NCI-H446 (cell line): ENCODE measurements at regions not wholly inside any gene's neighbourhood (a gene's known extent, or its start where the extent isn't known, plus 50 kb on each side); places are given as distances from the start of the nearest gene placed in this dataset.
"Not testable (repeated sequence)": the region's sequence is repeated elsewhere in the genome, so short reads cannot be mapped to it uniquely, and the experiment has no call there.

Experiments used
- DNase-seq, 2 experiments: peaks; one replicate each; lab custom pipeline; 2025; lab: John Stamatoyannopoulos, UW

DNA sequence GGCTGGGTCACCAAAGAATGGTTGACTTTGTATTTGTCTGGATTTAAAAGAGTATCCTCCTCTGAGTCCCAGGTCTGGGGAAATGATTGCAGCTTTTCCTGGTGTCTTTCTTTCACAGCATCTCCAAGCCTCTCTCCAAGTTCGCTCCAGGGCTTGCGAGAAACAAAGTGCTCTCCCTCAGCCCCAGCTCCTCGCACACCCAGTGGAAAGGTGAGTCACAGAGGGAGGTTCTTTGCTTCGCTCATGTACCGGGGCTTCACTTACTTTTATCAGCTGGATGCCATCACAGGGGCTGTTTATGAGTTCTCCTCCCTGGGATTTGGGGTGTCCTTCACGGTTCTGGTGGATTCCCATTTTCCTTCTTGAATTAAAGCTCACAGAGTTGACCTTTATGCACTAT lies 252.2 kb upstream of the PLPP4 start:
- no peak for DNase-seq

DNA sequence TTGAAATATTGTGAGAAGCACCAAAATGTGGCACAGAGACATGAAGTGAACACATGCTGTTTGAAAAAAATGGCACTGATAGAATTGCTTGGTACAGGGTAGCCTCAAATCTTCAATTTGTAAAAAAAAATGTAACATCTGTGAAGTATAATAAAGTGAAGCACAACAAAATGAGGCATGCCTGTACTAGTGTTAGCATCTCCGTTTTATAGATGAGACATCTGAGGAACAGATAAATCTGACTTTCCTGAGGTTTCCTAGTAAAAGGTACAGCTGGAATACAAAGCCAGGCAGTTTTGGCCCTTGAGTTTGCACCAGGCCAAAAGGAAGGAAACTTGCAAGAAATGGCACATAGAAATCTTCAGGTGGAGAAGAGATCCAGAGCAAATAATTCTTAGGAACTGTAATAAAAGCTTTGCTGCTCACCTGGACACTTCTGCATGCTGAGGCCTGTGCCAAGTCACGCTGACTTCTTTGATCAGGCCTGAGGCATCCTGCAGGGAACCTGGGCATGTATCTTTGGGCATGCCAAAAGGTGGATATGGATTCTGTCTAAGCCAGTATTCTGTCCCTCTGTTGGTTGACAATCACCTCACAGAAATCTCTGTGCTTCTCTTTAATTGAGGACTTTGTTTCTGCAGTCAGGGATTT lies 251.5 kb upstream of the PLPP4 start:
- no peak for DNase-seq

DNA sequence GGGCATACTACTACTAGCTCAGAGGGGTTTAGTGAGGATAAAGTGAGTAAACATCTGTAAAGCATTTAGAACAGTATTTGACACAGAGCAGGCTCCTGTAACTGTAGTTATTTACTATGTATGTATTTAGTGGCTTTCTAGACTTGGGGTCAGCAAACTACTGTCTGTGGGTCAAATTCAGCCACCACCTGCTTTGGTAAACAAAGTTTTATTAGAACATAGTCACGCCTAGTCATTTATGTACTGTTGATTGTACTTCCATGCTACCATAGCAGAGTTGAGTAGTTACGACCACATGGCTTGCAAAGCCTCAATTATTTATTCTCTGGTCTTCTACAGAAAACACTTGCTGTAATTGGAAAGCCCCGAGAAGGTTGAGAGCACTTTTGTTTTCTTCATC lies 248.5 kb upstream of the PLPP4 start:
- no peak for DNase-seq

DNA sequence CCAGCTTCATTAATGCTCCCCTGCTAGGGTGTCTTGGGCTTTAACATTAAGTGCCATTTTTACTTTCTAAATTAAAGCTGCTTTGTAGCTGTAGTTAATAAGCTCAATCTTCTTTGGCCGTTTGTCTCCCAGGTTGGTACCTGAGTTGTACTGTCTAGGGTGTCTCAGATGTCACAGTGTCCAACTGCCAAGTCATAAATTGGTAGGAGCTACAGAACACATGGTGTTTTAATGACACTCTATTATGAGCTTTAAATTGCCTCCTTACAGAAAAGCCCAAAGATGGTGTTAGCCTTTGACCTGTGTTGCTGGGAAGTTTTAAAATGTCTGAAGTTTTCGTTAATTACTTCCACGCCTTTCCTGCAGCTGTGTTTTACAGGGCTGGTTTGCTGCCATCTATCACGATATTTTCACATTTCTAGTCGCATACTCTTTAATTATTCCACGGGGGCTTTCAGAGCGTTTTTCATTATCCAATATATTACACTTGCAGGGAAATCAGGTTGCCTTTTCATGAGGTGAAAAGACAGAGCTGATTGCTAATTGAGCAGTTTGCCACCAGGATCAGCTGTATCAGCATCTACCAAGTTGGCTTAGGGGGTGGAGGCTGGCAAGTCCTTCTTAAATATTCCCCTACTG lies 247.8 kb upstream of the PLPP4 start:
- no peak for DNase-seq

DNA sequence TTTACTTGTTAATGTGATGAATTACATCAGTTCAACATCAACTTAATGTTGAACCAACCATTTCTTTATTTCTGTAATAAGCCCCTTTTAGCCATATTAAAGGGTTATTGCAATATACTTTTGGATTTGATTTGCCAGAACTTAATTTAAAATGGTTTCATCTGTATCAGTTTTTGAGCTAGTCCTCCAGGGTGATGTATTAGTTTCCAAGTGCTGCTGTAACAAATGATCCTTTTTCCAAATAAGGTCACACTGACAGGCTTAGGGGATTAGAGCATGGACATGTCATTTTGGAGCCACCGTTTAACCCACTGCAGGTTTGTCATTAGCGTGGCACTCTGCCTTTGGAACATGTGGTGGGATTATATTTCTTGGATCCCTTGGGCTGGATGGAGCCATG lies 244.8 kb upstream of the PLPP4 start:
- no peak for DNase-seq

DNA sequence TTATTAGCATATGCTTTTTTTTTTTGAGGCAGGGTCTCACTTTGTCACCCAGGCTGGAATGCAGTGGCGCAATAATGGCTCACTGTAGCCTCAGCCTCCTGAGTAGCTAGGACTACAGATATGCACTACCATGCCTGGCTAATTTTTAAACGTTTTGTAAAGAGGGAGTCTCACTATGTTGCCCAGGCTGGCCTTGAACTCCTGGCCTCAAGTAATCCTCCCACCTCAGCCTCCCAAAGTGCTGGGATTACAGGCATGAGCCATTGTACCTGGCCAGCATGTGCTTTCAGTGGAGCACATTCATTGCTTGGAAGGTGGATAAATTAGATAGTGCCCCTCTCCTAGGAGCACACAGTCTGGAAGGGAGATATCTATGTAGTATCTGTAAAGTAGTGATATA lies 243.7 kb upstream of the PLPP4 start:
- not testable (repeated sequence) for DNase-seq

DNA sequence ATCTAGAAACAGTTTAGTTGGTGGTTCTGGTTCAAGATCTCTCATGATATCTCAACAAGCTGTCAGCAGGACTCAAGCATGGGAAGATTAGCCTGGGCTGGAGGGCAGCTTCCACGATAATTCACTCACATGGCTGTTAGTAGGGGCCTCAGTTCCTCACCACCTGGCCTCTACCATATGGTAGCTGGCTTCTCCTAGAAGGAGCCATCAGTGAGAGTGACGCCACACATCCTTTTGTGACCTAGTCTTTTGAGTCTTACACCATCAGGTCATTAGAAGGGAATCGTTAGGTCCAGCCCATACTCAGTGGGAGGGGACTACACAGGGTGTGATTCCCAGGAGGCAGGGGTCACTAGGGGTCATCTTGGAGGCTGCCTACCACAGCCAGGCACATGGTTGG lies 239.3 kb upstream of the PLPP4 start:
- DNase-seq, result no peak

DNA sequence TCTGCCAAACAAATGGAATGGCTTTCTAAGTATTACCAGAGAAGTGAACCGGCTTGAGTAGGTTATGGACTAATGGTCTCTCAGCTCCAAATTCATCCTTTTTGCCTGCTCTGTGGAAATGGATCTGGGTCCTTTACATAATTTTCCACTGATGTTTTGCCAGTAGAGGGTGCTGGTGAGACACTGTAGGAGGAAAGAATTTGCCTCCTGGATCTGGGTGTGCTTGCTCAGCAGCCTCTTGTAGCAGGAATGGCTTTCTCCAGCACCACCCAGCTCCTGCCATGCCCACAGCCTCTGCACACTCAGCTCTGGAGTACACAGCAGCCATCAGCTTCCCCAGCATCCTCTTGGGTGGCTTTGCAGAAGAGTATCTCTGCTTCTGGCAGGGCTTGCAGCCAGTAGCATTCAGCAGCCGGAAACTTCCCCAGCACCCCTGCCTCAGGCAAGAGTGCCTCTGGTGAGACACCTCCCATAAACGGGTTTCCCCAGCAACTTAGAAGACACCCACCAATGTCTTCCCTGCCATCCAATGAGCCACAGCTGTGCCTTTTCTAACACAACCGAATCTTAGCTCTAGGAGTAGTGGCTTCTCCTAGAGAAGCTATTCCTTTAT lies 235.0 kb upstream of the PLPP4 start:
- peak; percentile 40 to 75 for DNase-seq

DNA sequence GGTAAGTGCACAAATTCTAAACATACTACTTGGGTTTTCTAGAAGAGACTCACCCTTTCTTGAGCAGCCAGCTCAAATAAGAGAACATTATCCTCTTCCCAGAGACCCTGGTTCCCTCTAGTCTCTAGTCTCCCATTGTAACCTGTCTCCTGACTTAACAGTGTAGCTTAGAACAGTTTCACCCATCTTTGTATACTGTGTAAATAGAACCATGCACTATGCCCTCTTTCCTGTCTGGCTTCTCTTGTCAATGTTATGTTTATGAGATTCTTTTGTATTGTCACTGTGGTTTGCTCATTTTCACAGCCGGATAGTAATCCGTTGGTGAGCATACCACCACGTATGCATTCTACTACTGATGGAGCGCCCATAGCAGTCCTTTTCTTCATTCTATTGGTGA lies 227.4 kb upstream of the PLPP4 start:
- no peak for DNase-seq

DNA sequence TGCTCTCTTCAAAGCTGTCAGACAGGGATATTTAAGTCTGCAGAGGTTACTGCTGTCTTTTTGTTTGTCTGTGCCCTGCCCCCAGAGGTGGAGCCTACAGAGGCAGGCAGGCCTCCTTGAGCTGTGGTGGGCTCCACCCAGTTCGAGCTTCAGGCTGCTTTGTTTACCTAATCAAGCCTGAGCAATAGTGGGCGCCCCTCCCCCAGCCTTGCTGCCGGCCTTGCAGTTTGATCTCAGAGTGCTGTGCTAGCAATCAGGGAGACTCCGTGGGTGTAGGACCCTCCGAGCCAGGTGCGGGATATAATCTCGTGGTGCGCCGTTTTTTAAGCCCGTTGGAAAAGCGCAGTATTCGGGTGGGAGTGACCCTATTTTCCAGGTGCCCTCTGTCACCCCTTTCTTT lies 217.3 kb upstream of the PLPP4 start:
- not testable (repeated sequence) for DNase-seq

DNA sequence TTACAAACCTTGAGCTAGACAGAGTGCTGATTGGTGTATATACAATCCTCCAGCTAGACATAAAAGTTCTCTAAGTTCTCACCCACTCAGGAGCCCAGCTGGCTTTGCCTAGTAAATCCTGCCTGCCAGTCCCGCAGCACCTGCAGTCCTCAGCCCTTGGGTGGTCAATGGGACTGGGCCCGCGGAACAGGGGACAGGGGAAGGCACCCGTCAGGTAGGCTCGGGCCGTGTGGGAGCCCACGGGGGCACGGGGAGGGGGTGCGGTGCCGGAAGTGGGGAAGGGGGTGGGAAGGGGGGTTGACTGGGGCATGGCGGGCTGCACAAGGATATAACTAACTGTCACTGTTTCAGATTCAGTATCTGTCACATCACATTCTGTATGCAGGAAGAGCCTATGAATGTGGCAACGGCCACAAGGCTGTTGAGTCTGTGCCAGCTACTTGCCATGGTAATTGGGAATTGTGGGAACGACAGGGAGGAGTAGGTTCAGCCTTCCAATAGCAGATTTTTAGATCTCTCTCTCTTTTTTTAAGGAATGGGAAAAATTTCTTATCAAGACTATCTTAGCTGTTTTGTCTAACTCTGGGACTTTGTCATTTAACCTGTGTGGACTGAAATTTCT lies 205.1 kb upstream of the PLPP4 start:
- no peak for DNase-seq

DNA sequence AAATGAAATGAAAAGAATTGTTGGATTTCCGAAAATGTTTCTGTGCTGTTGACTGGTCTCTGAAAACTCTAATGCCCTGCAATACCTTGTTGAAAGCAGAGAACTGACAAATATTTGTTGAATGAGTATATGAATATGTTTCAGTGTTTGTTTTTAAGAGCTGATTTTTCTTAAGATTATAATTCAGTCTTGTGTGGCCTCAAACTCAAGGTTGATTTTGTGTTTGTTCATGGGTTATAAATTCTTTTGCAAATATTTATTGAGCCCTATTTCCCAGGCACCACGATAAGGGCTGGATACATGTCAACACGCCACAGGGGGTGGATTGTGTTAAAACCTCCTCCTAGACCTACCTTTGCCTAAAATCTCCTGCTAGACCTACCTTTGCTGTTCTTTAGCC lies 203.9 kb upstream of the PLPP4 start:
- DNase-seq, result no peak

DNA sequence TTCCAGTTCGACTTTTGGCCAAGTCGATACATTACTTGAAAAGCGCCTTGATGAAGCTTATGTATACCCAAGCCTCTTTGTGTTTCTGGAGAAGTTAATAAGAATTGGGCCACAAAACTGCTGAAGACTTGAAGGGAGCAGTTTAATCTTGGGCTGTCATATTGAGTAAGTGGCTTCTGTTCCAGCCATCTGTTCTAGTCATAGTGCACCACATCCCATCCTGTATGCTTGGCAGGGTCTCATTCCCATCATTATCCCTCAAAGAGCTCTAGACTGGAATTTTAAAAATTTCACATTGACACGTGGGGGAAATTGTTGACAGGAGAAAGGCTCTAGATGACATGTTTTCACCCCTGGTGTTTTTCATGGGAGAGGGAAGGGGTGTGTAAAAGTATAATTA lies 196.6 kb upstream of the PLPP4 start:
- DNase-seq, result peak; percentile 36 to 68

DNA sequence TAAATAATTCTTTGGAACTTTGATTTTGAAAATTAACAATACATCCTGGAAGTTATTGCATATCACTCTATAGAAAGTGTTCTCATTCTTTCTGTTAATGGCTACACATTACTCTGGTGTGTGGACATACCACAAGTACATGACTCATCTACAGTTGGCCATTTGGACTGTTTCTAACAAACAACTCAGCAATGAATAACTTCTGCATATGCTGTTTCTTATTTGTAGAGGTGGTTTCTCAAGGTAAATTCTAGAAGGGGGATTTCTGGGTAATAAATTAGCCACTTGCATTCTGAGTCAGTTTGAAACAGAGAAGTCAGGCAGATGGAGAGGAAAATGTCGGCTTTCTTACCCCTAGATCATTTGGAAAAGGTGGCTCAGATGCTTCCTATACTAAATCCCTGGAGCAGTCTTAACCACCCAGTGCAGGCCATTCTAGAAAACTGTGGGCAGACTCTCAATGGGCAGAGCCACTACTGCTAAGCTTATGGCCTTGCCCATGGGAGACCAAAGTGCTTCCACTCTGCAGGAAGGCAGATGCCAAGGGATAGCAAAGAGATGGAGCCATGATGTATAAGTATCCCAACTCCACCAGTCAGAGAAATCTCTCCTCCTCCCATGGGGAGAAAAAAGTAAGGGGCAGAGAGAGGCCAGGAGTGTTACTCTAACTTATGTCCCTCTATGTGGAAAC lies 194.0 kb upstream of the PLPP4 start:
- DNase-seq, result no peak

DNA sequence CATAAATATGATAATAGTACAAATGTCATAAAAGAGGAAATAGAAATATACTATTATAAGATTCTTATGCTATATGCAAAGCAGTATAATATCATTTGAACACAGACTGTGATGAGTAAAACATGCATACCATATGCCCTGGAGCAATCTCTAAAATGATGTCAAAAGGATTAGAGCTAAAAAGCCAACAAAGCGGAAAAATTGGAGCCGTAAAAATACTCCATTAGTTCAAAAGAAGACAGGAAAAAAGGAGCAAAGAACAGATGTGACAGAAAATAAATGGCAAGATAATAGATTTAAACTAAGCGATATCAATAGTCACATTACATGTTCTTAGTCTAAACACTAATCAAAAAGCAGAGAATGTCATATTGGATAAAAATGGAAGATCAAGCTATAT lies 191.0 kb upstream of the PLPP4 start:
- DNase-seq, result peak in 1 of 2 experiments; percentile 11

DNA sequence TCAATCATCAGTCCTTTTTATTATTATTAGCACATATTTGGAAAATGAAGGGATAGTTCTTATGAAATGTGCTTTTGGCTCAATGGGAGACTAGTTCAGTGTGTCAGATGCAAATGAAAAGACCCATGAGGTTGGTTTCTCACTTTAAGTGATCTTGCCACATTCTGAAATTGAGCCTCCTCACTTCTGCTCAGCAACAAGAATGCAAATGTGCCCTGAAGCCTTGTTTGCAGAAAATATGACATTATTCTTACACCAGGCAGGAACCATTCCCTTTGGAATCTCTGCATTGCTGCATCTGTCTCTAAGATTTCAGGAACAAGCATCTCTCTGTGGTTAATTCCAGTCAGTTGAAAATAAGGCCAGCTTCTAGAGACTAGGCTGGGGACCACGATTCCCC lies 186.1 kb upstream of the PLPP4 start:
- no peak for DNase-seq

DNA sequence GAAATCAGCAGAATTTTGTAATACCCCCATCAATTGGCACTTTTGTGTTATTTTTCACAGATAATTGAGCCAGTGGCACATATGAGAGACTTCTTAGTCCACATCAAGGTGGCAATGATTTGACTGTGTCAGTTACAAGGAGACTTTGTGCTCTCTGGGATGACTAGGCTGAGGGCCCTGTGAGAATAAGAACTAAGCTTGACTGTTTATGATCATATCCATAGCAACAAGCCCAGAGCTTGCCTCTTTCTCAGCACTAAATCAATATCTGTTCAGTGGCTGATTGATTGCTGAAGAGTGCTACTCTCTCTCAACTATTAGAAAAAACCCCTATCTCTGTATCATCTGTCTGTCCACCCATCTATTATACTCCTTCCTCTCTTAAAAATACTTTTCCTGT lies 185.3 kb upstream of the PLPP4 start:
- no peak for DNase-seq

DNA sequence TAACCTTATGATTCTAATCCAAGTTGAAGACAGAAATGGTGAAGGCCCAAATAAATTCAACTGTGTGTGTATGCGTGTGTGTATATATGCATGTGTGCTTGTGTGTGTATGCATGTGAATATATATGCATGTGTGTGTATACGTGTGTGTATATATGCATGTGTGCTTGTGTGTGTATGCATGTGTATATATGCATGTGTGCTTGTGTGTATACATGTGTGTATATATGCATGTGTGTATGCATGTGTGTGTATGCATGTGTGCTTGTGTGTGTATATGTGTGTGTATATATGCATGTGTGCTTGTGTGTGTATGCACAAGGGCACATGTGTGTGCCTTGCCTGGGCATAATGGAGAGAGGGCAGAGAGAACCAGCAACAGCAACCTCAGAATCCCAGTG lies 184.7 kb upstream of the PLPP4 start:
- DNase-seq, result no peak

DNA sequence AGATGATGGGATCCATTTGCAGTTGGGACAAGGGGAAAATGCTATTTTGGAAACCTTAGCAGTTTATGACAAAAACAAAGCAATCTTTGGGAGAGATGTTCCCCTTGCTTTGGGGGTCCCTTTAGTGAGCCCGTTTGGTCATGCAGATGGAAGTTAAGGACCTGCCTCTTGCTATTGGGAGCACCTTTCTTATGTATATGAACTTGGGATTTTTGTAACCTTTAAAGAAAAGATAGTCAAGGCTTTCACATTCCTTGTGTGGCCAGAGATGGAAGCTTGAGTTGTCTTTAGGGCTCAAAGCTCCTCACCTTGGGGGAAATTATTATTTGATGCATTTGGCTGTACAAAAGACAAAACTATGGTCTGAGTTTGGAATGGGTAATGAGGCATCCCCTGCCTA lies 179.0 kb upstream of the PLPP4 start:
- DNase-seq, result no peak

DNA sequence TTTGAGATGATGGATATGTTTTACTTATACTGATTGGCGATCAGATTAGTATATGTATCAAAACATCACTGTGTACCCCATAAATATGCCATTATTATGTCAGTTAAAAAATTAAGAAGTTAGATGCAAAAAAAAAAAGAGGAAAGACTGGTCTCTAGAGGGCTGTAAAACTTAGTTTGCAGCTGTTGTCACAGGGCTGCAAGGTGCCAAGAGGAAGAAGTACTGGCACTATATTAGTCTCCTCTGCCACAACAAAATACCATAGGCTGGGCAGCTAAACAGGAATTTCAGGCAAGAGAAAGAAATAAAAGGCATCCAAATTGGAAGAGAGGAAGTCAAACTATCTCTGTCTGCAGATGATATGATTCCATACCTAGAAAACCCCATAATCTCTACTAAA lies 177.8 kb upstream of the PLPP4 start:
- no peak for DNase-seq

DNA sequence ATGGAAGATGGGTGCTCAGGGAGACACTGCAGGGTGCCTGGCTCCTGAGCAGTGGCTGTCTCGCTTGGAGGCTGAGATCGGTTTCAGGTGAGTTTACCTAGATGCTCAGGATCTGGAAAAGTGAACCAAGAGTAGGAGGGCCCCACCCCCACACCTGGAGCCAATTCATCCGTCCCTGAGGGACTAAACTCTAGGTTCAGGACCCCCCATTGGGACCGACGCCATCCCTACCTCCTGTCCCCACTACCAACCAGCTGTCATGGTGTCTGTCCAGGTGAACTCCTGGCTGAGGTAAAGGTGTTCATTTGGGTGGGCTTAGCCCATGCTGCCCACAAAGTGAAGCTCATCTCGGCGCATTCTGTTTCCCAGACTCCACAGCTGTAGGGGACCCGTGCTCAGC lies 174.6 kb upstream of the PLPP4 start:
- no peak for DNase-seq

DNA sequence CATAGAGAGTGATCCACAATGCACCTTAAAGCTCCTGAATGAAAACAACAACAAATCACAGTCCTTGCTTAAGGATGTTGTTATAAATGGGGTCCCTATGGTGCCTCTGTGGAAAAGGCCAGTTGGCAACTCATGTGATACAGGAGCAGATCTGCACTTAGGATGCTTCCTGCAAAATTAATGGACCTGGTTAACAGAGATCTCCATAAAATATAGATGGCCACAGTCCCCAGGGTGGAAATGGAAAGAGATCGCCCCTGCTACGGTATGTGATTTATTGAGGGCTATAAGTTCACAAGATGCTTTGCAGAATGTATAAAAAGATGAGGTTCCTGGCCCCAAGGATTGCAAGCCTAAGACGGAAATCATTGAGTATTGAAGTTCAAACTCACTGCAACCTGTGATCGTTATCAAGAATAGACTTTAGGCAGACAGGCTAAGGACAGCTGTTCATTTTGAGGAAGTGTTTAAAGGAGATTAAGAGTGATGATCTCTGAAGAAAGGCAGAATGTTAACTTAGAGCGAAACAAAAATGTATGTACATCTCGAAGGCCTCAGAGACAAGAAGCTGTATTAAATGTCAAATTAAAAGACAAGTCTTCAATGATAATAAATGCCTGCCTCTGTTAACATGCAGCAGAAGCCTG lies 174.1 kb upstream of the PLPP4 start:
- no peak for DNase-seq
